ENCODE measurements at regions not wholly inside any gene's neighbourhood (a gene's known extent, or its start where the extent isn't known, plus 50 kb on each side); places are given as distances from the start of the nearest gene placed in this dataset.

DNA sequence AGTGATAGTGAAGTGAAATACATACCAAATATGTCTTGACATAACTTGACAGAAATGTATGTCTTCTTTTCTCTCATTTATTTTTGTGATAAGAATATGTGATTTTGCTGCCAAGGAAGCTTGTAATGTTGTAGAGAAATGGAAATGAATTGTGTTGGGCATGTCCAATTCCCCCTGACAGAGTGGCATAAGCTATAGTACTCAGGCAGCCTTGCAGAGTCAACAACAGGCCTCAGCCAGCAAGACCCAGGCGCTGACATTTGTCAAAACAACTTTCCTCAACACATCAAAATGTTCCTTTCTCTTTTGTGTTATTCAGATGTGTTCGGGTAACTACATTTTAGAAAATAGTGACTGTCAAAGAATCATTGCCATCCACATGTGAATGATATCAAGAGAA is 538.1 kb upstream of the ATP11B start:
- DNase-seq (ENCODE audit: low read depth, low spot score) = no peak

DNA sequence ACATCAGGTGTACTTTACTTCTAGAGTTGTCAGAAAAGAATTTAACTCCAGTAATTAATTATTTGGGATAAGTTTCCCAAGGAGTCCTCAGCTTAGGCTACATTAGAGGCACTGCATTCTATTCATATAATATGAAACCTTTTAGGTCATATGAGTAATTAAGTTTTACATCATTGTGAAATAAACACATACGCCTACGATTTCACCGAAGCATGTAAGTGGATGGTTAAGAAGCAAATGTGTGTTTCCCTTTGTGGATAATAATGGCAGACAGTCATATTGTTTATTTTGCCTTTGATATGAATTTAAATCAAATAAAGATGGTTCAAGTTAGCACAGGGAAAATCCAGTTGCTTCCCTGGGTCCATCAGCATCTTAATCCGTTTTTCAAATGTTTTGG is 535.9 kb upstream of the ATP11B start:
- DNase-seq (ENCODE audit: low read depth, low spot score) = no peak

DNA sequence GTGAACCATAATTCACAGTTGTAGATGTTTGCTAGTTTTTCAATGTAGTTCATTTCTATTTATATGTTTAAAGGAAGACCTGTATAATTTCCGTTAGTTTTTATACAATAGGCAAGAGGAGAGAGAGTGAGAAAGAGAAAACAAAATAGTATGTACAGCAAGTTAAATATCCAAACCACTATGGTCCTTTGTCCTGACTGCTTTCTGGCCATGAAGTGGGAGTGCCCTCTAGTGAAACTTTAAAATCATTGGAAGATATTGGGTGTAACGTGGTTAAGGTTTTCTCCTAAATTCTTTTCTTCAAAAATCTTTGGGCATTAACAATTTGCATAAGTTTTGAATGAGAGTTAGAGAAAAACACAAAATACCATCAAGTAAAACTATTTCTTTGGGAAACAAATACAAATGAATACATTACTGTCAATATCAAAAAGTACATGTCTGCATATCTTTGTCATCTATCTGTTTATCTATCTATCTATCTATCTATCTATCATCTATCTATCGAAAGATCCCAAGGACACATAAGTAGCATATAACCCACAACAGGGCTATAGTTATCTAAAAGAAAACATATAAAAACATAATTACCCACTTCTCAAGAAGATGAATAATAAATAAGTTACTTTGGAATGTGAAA is 534.6 kb upstream of the ATP11B start:
- no peak for DNase-seq (ENCODE audit: low read depth, low spot score)

DNA sequence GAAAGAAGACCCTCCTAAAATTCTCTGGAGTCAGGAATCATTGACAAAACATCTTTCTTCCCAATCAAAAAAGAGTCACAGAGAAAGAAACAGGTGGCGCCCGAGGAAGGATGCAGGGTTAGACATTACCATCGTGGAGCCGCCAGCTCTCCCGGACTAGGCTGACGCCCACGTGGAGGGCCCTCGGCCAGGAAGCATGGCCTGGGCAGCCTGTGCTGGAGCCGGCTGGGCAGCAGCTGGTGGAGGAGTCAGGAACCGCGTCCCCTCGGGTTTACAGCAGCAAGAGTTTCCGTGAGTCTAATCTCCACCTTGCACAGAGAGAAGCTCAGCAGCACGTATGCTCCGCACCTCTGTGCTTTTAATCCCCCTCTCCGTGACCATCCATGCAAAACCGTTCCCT is 533.7 kb upstream of the ATP11B start:
- DNase-seq (ENCODE audit: low read depth, low spot score) = no peak

DNA sequence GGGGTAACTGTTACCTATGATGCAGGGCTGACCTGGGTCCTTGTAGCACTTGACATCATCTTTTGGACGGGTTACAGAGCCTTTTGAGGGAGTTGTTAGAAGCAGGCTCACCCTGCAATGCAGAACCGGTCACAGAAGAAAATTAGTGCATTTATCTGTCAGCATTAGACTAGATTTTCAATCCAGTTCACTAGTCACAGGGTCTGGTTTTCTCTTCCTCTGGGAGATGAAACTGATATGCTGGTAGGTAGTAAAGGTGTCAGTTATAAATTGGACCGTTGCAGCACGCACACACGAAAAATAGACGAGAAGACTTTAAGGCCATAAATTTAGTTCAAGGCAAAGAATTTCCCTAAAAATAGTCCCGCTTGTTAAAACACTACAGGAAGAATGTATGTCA is 532.3 kb upstream of the ATP11B start:
- DNase-seq (ENCODE audit: low read depth, low spot score) = no peak

DNA sequence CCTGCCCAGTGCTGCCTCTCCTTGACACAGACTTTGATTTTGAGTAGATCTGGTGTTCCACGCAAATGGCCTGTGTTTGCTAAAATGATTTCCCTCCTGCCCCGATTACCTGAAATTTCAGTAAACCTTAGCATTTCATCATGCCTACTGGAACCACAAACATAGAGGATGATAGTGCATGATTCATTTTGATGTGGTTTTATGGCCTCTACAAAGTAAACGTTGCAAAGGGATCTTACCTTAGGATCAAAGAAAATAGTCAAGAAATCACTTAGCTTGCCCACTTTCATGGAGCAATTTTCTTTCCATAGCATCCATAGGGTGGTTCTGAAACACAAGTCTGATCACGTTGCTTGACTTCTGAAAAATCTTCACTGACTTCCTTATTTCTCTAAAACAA is 524.6 kb upstream of the ATP11B start:
- DNase-seq (ENCODE audit: low read depth, low spot score) = no peak

DNA sequence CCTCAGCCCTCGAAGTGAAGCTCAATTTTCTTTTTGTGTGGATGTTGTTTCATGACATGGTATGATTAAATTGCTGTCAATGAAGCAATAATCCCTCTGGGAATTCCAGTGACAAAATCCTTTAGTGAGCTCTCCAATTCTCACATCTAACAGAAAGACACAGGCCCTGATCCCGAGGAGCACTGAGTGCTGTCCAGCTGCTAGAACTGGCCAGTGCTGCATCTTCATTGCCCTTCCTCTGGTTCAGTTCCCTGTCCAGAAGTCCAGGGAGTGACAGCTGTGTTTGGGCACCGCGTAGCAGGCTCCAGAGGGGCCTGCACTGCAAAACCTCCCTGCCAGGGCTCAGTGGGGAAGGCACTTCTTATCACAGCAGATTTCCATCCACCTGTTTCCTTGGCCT is 516.8 kb upstream of the ATP11B start:
- peak; percentile 4 for DNase-seq (ENCODE audit: low read depth, low spot score)

DNA sequence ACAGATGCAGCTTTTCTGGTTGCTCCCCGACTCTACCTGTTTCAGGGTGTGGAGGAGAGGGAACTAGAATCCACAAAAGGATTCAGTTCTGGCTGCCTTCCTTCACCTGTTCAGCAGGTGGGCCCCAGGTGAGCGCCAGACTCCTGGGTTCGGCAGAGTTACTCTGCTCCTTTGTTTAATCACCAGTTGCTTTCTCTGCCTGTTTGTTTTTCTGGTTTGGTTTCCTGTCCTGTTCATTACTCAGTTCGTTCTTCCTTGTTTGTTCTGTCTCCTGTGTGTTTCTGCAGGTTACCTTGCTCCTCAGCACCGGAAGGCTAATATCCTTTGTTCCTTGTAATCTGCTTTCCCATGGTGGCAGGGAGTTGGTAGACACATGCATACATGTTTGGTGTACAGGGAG is 508.5 kb upstream of the ATP11B start:
- DNase-seq (ENCODE audit: low read depth, low spot score) = peak; percentile 10

DNA sequence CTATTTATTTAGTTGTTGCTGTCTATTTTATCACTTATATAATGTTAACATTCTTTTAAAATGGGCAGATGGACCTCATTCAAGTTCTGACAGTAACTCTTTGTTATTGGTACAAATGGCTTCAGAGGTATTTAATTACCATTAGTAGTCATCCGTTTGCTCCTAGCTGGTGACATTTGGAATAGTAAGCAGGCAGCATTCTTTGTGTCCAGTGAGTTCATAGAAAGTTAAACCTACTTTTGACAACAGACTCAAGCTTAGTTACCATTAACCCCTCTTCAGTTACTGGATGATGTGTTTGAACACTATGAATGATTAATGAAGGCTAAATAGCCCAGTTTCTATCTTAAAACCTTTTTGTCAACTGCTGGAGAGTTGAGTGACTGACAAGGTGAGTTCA is 500.7 kb upstream of the ATP11B start:
- DNase-seq (ENCODE audit: low read depth, low spot score) = no peak

DNA sequence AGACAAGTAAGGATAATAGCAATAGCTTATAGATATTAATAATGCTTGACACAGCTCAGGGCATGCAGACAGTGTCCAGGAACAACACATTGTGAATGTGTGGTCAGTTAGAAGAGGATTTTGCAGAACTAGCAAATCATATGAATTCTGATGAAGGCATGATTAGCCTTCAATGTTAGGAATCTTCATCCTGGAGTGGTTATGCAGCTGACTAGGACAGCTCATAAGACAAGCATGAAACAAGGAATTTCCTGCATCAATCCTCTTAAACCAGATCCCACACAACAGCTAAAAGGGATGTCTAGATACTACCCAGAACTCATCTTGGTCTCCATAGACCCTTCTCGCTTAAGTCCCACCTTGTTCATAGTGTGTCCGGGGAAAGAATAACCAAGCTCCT is 499.0 kb upstream of the ATP11B start:
- DNase-seq (ENCODE audit: low read depth, low spot score) = no peak

DNA sequence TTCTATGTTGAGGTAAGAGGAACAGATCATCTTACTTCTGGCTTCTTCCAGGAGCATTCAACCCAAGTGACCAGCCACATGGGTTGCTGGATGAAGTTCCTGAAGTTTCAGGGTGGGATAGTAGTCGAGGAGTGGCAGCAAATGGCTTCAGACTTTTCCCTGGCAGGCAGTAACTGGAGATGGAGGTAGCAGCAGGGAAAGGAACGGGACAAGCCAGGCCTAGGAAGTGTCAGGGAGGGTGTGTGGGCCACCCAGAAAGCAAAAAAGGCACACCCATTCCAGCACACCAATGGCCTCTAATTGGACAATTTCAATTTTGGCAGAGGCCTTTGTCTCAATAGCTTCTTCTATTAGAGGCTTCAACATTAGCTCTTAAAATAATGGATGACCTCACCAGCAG is 498.6 kb upstream of the ATP11B start:
- no peak for DNase-seq (ENCODE audit: low read depth, low spot score)

DNA sequence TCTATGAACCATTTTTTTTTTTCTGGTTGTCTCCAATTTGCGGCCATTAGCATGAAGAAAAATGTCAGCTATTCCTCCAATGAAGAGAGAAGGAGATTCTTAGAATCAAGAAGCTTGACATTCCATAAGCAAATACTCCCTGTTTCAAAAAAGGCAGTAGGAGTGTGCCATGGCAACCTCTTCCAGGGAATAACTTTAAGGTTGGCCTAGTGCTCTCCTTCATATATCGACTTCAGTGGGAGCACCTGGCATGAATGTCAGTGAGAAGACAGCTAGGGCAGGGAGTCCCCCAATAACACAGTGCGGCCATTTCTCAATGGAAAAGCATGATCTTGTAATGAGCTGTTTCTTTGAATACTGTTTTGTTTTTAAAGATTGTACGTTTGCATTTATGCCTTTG is 493.0 kb upstream of the ATP11B start:
- DNase-seq (ENCODE audit: low read depth, low spot score) = no peak

DNA sequence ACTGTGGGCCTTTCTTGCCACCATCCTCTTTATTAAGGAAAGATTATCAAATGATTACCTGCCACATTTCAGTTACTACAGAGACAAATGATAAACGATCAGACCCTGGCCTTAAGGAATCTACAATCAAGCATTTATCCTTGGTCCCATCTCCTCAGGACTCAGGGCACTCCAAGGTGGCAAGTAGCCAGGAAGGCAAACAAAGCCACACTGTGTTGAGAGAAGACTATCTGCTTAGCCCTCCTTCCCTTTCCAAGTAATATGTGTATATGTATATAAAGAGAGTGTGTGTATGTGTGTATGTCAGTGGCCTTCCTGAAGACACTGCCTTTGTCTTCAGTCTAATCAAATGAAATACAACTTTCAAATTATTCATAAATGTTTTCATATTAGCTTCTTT is 490.1 kb upstream of the ATP11B start:
- no peak for DNase-seq (ENCODE audit: low read depth, low spot score)

DNA sequence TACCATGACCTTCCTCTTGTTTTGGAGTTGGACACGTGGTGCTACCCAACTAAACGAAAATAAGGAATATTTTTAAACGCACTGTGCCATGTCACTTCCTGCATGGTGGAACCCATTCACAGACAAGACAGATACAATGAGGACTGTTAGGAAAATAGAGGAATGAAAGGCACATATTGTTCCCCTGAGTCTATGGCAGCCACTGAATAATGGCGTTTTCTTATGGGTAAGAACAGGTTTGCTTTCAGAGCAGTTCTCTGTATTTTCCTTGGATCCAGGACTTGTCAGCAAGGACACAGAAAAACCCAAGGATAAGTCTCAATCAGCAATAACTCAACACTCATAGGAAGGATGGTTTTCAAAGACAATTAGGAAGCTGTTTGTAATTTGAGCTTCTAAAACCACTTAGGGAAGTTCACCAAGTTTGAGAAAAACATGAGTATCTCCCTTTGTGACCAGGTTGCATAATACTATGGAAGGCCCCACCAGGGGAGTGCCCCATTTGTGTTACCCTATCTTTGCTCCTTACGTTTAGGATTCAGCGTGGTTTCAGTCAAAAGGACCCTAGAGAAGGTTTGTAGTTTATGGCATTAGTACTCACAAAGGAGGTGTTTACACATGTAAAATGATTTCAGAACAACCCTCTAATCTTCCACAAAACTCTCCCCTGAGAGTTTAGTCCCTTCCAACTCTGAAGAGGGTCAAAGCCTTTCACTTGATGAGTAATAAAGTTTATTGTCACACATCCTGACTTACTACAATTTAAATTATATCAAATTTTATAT is 487.2 kb upstream of the ATP11B start:
- no peak for DNase-seq (ENCODE audit: low read depth, low spot score)

DNA sequence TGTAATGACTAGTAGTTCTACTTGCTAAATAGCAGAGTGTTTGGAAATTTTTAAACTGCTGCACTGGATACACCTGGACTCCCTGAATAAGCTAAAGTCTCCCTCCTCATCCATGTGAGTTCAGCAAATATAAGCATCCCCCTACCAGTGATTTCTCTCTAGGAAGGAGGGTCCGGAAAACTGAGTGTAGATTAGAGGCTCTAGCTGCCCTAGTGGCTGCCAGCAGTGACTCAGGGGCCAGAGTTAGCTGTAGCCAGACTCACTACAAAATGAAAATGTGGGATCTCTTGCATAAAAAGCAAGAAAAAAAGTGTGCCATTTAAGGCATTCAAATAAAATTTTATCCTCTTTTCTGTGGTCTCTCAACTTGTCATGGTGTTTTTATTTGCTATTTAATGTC is 485.0 kb upstream of the ATP11B start:
- no peak for DNase-seq (ENCODE audit: low read depth, low spot score)

DNA sequence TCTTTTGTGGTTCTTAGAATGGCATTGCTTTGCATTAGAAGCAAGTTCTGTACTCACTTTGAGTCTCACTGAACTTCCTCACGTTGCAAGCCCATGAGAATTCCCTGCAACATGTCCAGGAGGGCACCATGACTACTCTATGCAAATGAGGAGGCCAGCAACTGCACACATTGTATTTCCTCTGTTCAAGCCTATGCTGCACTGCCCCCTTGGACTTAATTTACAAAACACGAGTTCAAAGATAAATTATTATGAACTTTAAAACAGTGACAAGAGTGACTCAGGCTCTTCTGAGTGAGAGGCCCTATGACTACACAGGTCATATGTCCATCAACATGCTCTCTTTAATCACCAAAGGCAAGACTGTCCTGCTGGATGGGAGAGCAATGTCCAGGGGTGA is 484.2 kb upstream of the ATP11B start:
- DNase-seq (ENCODE audit: low read depth, low spot score) = no peak

DNA sequence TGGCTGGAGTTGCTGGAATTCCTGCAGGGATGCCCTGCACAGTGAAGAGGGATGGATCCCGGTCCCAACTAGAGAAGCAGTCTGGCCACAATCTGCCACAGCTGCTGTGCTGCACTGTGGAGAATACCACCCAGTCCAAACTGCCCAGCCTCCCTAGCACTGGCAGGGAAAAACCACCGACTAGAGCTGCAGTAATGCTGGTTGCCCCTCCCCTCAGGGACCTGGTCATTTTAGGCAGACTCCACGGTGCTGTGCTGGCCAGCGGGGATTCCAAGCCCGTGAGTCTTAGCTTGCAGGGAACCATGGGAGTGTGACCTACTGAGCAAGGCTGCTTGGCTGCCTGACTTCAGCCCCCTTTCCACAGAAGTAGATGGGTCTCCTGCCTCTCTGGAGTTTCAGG is 478.0 kb upstream of the ATP11B start:
- DNase-seq (ENCODE audit: low read depth, low spot score) = no peak

DNA sequence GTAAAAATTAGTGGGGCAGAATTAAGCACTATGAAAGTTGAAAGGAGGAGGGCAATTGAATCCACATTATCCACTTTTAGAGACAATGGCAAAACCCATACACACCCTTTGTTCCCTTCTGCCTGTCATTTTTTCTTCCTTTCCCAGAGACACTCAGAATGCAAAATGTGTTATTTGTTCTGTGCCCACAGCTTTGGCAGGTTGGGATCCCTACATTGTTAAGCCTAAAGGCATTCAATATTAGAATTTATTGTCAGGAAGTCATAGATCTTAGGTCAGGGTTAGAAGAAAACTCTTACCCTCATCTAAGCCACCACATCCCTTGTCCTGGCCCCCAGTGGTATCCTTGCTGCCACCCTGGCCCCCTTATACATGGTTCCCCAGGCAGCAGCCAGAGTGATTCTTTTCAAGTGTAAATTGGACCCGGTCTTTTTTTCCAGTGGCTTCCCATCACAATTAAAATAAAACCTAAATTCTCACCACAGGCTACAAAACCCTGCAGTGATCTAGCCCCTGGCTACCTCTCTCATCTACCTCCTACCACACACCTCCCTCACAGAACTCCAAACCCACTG is 470.1 kb upstream of the ATP11B start:
- DNase-seq (ENCODE audit: low read depth, low spot score) = peak; percentile 48

DNA sequence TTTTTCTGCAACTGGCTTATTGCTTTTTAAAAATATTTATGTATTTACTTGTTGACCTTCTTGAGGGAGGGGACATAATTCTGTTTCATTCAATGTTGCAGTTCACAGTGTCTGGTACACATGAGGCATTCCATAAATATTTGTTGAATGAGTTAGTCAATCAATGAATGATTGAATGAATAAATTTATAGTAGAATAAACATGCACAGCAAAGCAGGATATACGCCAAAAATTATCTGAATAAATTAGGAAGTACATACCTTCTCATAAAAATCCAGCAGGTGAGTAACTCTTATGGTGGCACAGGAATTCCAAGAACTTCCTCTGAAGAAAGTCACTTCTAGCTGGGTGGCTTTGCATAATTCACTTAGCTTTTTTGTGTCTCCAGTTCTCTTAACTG is 469.4 kb upstream of the ATP11B start:
- no peak for DNase-seq (ENCODE audit: low read depth, low spot score)

DNA sequence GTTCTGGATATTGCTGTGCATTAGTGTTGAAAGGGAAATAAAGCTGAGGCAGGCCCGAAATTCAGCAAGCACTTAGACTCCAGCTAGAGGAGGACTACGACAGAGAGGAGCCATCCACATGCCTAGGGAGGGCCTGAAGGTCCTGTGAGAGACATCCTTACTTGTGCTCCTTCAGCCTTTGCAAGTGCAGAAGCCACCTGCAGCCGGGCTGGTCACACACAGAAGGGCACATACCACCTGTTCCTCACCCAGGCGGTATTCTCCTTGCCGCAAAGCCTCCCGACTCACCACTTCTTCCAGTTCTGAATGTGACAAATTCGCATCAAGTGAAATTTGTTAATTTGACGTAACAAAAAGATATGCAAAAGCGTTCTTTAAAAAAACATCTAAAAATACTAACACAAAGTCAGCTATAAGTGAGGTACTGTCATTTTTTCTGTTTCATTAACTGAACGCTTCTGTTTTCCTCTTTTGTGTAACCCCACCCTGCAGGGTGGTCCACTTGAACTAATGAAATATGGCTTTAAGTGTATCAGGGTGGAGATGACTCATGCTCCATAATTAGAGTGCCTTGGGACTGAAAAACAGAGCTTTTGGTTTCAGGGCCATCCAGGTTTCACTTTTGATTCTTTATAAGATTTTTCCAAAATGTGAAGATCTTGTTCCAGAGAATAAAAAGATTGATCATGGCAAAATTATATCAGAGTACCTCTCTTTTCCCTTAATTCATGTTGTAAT is 467.9 kb upstream of the ATP11B start:
- DNase-seq (ENCODE audit: low read depth, low spot score) = no peak

DNA sequence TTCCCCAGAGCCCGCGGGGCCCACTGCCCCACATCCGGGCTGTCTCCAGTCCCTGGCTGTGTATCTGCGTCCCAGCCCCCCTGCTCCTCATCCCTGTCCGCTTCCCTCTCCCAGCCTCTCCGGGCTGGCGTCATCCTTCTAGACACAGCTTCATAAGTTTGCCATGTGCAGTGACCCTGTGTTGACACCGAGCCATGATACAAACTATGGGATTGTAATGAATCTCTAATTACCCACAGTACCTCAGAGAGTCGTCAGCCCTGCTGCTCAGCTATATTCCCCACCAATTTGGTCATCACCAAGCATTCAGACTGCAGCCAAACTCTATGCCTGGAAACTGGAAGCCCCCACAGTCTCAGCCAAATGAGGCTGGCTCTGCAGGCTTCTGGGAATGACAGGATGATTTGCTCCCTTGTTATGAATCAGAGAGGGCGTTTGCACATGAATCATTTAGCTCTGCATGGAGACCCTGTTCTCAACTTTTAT is 466.1 kb upstream of the ATP11B start:
- peak; percentile 11 for DNase-seq (ENCODE audit: low read depth, low spot score)

DNA sequence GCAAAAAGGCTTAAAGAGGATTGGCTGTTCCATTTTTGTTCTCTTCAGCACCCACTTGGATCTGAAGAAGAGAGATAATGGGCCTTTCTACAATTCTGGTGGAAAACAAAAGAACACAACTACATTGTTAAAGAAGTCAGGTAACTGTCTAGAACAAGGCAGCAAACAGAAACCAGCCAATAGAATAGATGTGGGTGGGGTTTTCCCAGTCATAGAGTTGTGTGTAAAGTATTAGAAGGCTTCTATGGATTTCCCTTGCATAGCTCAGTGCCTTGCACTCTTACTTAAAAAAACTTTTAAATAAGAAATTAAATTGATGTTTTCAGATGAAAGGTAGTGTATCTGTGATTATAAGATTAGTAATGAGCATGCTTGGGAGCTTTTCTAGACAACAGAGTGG is 462.7 kb upstream of the ATP11B start:
- no peak for DNase-seq (ENCODE audit: low read depth, low spot score)

All from ELF-1 (cell line).